NB4 (cell line): ENCODE measurements at regions not wholly inside any gene's neighbourhood (a gene's known extent, or its start where the extent isn't known, plus 50 kb on each side); places are given as distances from the start of the nearest gene placed in this dataset.
A peak's percentile ranks its signal among the peaks of the same experiment; 100 is the strongest.

Experiments used
- DNase-seq: peaks from one replicate; pipeline ENCODE4 v3.0.0; 2010; ENCODE audit warnings: low read depth
- H3K4me3 ChIP-seq: one replicate; pipeline ENCODE4 v1.5.1; 2011; ENCODE audit warnings: mild to moderate bottlenecking, low read depth, low read length, moderate library complexity
- MAX ChIP-seq: IDR thresholded peaks from 2 replicates; pipeline ENCODE4 v1.6.1; 2011; ENCODE audit warnings: low read depth, low read length
- MYC ChIP-seq: IDR thresholded peaks from 2 replicates; pipeline ENCODE4 v1.6.1; 2011; ENCODE audit warnings: low read depth, low read length
- POLR2A ChIP-seq: IDR thresholded peaks from 2 replicates; pipeline ENCODE4 v1.6.1; 2011; ENCODE audit warnings: mild to moderate bottlenecking; ENCODE audit not compliant: insufficient read length; ENCODE audit errors: extremely low read depth
- TF ChIP-seq, protein P1 (sequence below): IDR thresholded peaks from one replicate; pipeline ENCODE4 v1.5.1; 2012; ENCODE audit warnings: low read depth, low read length

DNA sequence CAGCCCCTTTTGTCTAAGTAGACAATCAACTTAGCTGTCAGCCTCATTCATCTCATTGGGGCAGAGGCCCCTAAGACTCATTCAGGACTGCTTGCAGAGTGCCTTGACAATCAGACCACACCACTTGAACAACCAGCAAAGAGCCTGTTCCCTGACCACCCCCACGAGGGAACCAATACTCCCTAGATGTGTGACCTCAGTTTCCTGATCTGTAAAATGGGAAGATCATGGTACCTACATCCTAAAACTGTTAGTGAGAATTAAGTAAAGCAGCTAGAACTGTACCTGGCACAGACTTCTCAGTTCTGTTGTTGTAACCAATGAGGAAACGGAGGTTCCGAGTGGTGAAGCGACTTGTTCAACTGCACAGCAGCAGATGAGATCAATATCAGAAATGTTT lies 298.5 kb downstream of the RRAGC start:
- no peak overlapping the region for H3K4me3 ChIP-seq
- no peak for DNase-seq
- TF ChIP-seq MYC (no peak), POLR2A (no peak), MAX (no peak)
- TF ChIP-seq, protein P1, sequence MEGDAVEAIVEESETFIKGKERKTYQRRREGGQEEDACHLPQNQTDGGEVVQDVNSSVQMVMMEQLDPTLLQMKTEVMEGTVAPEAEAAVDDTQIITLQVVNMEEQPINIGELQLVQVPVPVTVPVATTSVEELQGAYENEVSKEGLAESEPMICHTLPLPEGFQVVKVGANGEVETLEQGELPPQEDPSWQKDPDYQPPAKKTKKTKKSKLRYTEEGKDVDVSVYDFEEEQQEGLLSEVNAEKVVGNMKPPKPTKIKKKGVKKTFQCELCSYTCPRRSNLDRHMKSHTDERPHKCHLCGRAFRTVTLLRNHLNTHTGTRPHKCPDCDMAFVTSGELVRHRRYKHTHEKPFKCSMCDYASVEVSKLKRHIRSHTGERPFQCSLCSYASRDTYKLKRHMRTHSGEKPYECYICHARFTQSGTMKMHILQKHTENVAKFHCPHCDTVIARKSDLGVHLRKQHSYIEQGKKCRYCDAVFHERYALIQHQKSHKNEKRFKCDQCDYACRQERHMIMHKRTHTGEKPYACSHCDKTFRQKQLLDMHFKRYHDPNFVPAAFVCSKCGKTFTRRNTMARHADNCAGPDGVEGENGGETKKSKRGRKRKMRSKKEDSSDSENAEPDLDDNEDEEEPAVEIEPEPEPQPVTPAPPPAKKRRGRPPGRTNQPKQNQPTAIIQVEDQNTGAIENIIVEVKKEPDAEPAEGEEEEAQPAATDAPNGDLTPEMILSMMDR, result no peak

DNA sequence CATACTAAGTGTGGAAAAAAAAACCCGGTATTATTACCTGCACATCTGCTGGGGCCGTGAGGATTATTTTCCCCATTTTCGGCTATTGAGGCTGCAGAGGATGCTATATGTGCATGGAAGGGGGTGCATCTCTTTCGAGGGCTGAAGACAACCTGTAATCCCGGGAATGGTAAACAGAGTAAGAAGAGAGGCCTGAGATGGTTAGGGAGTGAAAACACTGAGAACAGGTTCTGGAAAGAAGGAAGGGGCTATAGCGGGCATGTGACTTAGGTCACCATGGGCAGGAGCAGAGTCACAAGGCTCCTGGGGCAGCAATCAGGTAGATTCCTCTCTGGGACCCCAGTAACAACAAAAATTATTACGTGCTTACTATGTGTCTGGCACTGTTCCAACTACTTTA lies 299.1 kb downstream of the RRAGC start:
- no peak overlapping the region for H3K4me3 ChIP-seq
- no peak for TF ChIP-seq POLR2A
- TF ChIP-seq, protein P1, result no peak
- TF ChIP-seq MYC, result no peak
- TF ChIP-seq MAX, result no peak
- DNase-seq, result no peak

DNA sequence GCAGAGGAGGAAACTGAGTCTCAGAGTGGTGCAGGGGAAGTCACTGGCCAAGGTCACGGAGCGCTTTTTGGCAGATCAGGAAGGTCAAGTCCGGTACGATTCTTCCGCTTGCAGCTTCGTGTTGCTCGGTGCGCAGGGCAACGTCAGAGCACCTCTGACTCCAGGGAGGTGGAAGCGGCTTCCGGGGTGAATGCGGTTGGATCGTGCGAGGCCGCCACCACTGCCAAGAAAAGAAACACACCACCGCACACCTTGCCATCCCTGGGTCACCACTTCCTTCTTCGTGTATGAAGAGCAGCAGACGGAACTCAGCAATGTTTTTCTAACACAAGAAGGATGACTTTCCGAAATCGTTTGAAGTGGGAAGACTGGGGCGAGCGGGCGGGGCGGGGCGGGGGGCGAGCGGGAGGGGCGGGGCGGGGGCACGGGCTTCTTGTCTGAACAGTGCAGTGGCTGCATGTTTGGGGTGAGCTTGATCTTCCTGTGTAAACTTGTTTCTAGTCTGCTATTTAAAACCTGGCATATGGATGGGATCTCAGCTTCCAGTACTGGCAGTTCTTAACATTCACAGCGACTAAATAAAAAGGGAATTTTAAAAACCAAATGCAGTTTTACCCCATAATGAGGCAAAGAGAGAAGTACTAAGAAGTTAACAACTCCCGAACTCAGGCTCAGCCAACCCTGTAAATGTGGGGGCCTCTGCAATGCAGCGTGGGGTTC lies 300.0 kb downstream of the RRAGC start:
- no peak for TF ChIP-seq MYC
- no peak for TF ChIP-seq MAX
- TF ChIP-seq POLR2A, result no peak
- TF ChIP-seq, protein P1, result no peak
- peak; percentile 41 for DNase-seq
- H3K4me3 ChIP-seq, result no peak overlapping the region

DNA sequence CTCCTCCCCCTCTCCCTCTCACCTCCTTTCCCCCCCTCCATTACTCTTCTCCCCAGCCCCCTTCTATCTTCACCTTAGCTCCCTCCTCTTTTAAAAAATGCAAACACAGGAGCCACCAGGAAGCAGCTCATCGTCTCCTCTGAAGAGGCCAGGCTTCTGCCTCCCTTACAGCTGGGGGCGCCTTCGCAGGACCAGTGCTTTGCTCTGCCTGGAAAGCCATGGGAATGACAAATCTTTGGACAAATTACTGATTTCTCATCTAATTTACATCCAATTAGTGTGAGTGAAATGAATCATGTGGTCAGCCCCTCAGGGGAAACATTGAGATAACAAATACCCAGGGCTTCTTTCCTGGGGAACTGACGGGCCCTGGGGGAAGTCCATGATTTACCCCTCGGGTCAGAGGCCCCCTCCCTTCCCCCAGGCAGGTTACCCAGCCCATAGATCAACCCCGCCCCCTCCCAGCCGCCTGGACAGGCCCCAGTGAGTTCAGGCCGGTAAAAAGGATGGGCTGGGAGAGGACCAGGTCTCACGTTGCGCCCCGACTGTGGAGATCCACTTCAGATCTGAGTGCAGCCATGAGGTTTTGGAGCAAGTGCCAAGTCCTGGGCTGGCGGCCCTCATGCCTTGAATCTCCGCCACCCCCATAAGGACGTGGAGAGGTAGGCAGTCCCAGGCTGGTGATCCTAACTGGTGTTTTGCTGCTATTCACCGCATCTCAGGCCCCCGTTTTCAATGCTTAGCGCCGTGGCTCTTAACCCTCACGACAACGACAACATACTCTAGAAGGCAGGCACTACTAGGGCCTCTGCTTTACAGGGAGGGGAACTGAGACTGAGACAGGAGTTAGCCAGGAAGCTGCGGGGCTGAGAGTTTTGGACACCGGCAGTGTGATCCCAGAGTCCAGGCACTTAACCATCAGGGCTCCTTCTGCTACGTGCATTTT lies 300.8 kb downstream of the RRAGC start:
- DNase-seq, result no peak
- H3K4me3 ChIP-seq, result no peak overlapping the region
- TF ChIP-seq, protein P1, result no peak
- TF ChIP-seq MAX (no peak), POLR2A (no peak), MYC (no peak)

- TF ChIP-seq MAX, result no peak
- DNase-seq, result no peak
Observed at GRCh38 chr1:38558055-38558454, 301.5 kb downstream of the RRAGC start.

DNA sequence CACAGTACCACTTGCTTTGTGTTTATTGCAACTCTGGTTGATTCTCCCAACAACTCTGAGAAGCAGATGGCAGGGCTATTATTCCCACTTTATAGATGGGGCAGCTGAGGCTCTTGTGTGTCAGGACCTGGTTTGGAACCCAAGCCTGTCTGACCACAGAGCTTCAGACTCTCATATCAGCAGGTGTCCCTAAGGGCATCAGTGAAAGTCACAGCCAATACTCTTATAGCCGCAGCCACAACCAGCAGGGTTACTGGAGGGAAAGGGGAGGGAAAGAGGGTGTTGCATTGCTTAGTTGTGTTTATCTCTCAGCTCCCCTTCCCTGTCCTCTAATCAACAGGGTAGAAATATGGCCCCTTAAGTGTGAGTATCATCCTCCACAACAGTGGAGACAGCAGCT lies 304.0 kb downstream of the RRAGC start:
- no peak overlapping the region for H3K4me3 ChIP-seq
- no peak for DNase-seq
- TF ChIP-seq, protein P1, result no peak
- TF ChIP-seq MYC (no peak), POLR2A (no peak), MAX (no peak)

More at GRCh38 chr1:38558055-38558454, 301.5 kb downstream of the RRAGC start:
- no peak overlapping the region for H3K4me3 ChIP-seq
